GM10266 (cell line): ENCODE measurements at regions not wholly inside any gene's neighbourhood (a gene's known extent, or its start where the extent isn't known, plus 50 kb on each side); places are given as distances from the start of the nearest gene placed in this dataset.

Experiments
- DNase-seq: peaks from one replicate; pipeline ENCODE4 v3.0.0; 2012; ENCODE audit errors: extremely low spot score
- TF ChIP-seq, protein P1 (sequence below): IDR thresholded peaks from 2 replicates; pipeline ENCODE4 v1.5.1; 2012; ENCODE audit warnings: mild to moderate bottlenecking, low read depth; ENCODE audit not compliant: control insufficient read depth, insufficient read depth; ENCODE audit errors: missing control alignments

- DNase-seq = no peak
- TF ChIP-seq, protein P1, sequence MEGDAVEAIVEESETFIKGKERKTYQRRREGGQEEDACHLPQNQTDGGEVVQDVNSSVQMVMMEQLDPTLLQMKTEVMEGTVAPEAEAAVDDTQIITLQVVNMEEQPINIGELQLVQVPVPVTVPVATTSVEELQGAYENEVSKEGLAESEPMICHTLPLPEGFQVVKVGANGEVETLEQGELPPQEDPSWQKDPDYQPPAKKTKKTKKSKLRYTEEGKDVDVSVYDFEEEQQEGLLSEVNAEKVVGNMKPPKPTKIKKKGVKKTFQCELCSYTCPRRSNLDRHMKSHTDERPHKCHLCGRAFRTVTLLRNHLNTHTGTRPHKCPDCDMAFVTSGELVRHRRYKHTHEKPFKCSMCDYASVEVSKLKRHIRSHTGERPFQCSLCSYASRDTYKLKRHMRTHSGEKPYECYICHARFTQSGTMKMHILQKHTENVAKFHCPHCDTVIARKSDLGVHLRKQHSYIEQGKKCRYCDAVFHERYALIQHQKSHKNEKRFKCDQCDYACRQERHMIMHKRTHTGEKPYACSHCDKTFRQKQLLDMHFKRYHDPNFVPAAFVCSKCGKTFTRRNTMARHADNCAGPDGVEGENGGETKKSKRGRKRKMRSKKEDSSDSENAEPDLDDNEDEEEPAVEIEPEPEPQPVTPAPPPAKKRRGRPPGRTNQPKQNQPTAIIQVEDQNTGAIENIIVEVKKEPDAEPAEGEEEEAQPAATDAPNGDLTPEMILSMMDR = no peak
Measured at GRCh38 chr21:28761674-28762356, 230.9 kb downstream of the LTN1 start.

GRCh38 chr21:28758883-28759242, 233.8 kb downstream of the LTN1 start:
- DNase-seq = no peak
- TF ChIP-seq, protein P1 = no peak

DNA sequence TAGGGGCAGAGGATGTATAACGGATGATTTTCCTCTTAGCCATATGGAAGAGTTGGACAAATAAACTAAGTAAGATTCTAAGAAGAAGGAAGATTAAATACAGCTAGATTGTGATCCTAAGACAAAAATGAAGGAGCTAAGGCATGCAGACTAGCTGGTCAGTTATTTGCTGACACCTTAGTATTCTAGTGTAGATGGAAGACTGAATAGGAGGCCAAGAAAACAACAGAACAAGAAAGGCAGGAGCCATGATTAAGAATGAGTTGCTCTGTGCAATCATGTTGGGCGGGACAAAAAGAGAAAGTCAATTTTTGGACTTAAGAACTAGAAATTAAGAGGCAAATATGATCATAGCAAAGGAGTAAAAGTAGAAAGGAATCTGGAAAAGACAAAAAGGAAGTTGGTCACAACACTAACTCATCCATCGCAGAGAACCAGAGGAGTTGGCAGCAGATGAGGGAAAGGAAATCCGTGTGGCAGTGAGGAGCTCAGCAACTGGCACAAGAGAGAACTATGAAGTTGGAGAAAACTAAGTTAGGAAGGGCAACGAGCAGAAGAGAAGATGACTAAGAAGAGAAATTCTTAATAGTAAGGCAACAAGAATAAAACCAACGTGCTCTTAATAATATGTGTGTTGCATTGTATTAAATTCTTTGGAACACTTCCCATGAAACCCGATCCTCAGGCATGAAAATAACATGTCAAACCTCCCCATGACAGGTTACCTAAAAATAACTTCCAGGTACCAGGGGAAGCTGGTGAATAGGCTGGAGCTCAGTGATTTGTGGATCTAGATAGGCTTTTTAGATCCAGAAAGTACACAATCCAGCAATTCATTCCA, 234.4 kb downstream of the LTN1 start:
- DNase-seq = no peak
- TF ChIP-seq, protein P1 = no peak

- TF ChIP-seq, protein P1 = no peak
Measured at GRCh38 chr21:28754862-28755261, 237.8 kb downstream of the LTN1 start.

DNA sequence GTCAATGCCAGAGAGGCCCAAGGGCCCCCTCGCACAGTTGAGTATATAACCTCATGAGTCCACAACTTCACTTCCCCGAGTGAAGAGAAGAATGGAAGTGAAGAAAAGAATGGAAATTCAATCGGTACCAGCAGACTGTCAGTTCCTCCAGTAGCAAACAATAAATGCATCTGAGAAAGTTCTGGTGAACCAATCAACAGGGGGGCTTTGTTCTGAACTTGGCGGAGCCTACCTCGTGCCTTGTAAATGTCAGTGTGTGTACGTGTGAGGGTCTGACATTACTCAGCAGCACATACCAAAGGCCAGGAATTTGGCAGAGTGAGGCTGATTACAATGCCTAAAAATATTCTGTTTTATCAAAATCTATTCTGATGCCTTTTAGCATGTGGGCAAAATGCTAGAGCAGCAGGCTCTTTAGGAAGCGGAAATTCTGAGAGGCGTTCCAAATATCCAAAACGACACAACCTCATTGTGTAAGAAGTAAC, 238.5 kb downstream of the LTN1 start:
- DNase-seq = no peak
- TF ChIP-seq, protein P1 = no peak

More at GRCh38 chr21:28754862-28755261, 237.8 kb downstream of the LTN1 start:
- DNase-seq = no peak

- no peak for DNase-seq
- TF ChIP-seq, protein P1 = no peak
Measured at GRCh38 chr21:28752131-28752530, 240.5 kb downstream of the LTN1 start.

DNA sequence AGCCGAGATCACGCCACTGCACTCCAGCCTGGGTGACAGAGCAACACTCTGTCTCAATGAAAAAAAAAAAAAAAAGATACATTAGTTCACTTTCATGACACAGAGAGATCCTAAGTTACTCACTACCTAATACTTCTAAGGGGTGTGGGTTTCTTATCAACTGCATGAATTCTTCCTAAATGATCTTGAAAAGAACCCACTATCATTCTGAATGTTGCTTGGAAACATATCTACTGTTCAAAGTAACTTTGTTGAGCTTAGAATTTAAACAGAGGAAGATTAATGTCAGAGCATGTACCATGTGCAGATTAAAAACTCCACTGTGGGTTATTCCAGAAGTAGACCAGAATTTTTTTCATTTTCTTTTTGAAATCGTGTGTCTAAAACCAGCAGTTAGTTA, 241.5 kb downstream of the LTN1 start:
- no peak for DNase-seq
- TF ChIP-seq, protein P1 = no peak
